ENCODE measurements at regions not wholly inside any gene's neighbourhood (a gene's known extent, or its start where the extent isn't known, plus 50 kb on each side); places are given as distances from the start of the nearest gene placed in this dataset.
A peak's percentile ranks its signal among the peaks of the same experiment; 100 is the strongest.

DNA sequence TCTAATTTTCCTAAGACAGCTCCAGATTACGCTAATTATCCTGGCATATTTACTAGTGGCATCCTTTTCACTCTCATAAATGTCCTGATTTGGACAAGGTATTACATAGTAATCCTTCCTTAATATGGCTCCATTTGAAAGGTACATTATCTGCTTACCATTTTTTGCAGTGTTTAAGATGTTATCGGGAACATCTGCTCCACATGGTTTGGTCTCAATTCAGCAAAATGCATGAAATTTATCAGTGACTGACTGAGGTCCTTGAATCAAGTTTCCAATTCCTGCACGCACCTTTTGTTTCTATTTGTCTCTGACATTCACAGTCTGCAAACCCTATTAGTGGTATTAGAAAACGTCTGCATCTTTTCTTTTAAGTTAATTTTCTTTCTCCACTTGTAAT, 384.1 kb upstream of the KIAA1217 start:
- CTCF ChIA-PET: no interaction called here
- no peak for TF ChIP-seq FOXM1 (IDR thresholded peaks at IDR 0.05; ENCODE audit: borderline replicate concordance)
- TF ChIP-seq L3MBTL2 (conservative IDR thresholded peaks at IDR 0.05): no peak
- TF ChIP-seq HDGF (IDR thresholded peaks at IDR 0.05; ENCODE audit: borderline replicate concordance): no peak
- TF ChIP-seq, protein P1, sequence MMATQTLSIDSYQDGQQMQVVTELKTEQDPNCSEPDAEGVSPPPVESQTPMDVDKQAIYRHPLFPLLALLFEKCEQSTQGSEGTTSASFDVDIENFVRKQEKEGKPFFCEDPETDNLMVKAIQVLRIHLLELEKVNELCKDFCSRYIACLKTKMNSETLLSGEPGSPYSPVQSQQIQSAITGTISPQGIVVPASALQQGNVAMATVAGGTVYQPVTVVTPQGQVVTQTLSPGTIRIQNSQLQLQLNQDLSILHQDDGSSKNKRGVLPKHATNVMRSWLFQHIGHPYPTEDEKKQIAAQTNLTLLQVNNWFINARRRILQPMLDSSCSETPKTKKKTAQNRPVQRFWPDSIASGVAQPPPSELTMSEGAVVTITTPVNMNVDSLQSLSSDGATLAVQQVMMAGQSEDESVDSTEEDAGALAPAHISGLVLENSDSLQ (IDR thresholded peaks at IDR 0.05): no peak
- TF ChIP-seq BHLHE40 (IDR thresholded peaks at IDR 0.05; ENCODE audit: borderline replicate concordance): no peak
- no peak for TF ChIP-seq ZNF384 (IDR thresholded peaks at IDR 0.05)
- no peak for TF ChIP-seq SP1 (IDR thresholded peaks at IDR 0.05)
- no peak for TF ChIP-seq CTBP1 (IDR thresholded peaks at IDR 0.05; ENCODE audit: borderline replicate concordance)
- TF ChIP-seq ELF4 (IDR thresholded peaks at IDR 0.05): no peak
- TF ChIP-seq NFRKB (IDR thresholded peaks at IDR 0.05): no peak
- TF ChIP-seq FOXA1 (IDR thresholded peaks at IDR 0.05): no peak
- no peak for TF ChIP-seq FOXK2 (IDR thresholded peaks at IDR 0.05)
- no peak for TF ChIP-seq ARNT (IDR thresholded peaks at IDR 0.05)
- no peak for TF ChIP-seq SUZ12 (IDR thresholded peaks at IDR 0.05)
- no peak for TF ChIP-seq LEF1 (IDR thresholded peaks at IDR 0.05; ENCODE audit: borderline replicate concordance)
- no peak for TF ChIP-seq TARDBP (IDR thresholded peaks at IDR 0.05)
- POLR2A ChIA-PET: no interaction called here
- no peak for DNase-seq (ENCODE audit: extremely low spot score)

GRCh38 chr10:23826421-23826820, 382.5 kb upstream of the KIAA1217 start:
- ChIA-PET POLR2A (no interaction called here), CTCF (no interaction called here)
- peak; percentile 45 for DNase-seq (ENCODE audit: extremely low spot score)
- 0 out of 2 replicates have a peak, but pooled peaks have one; percentile 30 for TF ChIP-seq CTBP1 (IDR thresholded peaks at IDR 0.05; ENCODE audit: borderline replicate concordance)
- no peak for TF ChIP-seq BHLHE40 (IDR thresholded peaks at IDR 0.05; ENCODE audit: borderline replicate concordance)

DNA sequence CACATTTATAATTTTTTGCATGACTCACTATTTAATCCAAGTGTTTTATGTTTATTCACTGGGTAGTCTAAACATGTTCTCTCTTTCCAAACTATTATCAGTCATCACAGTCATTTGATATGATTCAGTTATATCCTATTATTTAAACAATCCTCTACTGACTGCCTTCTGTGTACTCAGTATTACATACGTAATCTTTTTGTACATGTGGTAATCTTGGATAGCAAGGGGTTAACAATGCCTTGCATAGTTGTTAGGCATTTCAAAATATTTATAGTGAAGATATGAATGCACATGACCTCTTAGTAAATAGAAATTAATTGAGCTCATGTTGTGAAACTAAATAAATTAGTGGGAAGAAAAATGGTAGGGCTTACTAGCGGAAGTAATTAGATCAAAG, 379.4 kb upstream of the KIAA1217 start:
- TF ChIP-seq, protein P1 (IDR thresholded peaks at IDR 0.05): no peak
- TF ChIP-seq CTBP1 (IDR thresholded peaks at IDR 0.05; ENCODE audit: borderline replicate concordance) (no peak), ZNF384 (IDR thresholded peaks at IDR 0.05) (no peak), FOXK2 (IDR thresholded peaks at IDR 0.05) (no peak), ELF4 (IDR thresholded peaks at IDR 0.05) (no peak), FOXM1 (IDR thresholded peaks at IDR 0.05; ENCODE audit: borderline replicate concordance) (no peak), SP1 (IDR thresholded peaks at IDR 0.05) (no peak), FOXA1 (IDR thresholded peaks at IDR 0.05) (no peak), NFRKB (IDR thresholded peaks at IDR 0.05) (no peak), BHLHE40 (IDR thresholded peaks at IDR 0.05; ENCODE audit: borderline replicate concordance) (no peak), LEF1 (IDR thresholded peaks at IDR 0.05; ENCODE audit: borderline replicate concordance) (no peak), HDGF (IDR thresholded peaks at IDR 0.05; ENCODE audit: borderline replicate concordance) (no peak)
- CTCF ChIA-PET: no interaction called here
- POLR2A ChIA-PET: no interaction called here
- DNase-seq (ENCODE audit: extremely low spot score): no peak

- POLR2A ChIA-PET: no interaction called here
These were observed 374.8 kb upstream of the KIAA1217 start for GRCh38 chr10:23834091-23834490.

GRCh38 chr10:23850631-23851030, 358.3 kb upstream of the KIAA1217 start:
- ChIA-PET POLR2A (no interaction called here), CTCF (interaction anchor here (0.6 kb wide), 1 partner anchor 30 kb away, joined by 3 read pairs; no protein-coding TSS in a partner anchor)
- TF ChIP-seq NFRKB (IDR thresholded peaks at IDR 0.05) (no peak), FOXM1 (IDR thresholded peaks at IDR 0.05; ENCODE audit: borderline replicate concordance) (no peak), TARDBP (IDR thresholded peaks at IDR 0.05) (no peak), HDGF (IDR thresholded peaks at IDR 0.05; ENCODE audit: borderline replicate concordance) (no peak), FOXA1 (IDR thresholded peaks at IDR 0.05) (no peak), CTBP1 (IDR thresholded peaks at IDR 0.05; ENCODE audit: borderline replicate concordance) (no peak), FOXK2 (IDR thresholded peaks at IDR 0.05) (no peak), BHLHE40 (IDR thresholded peaks at IDR 0.05; ENCODE audit: borderline replicate concordance) (no peak), L3MBTL2 (conservative IDR thresholded peaks at IDR 0.05) (no peak), ZNF384 (IDR thresholded peaks at IDR 0.05) (no peak), SUZ12 (IDR thresholded peaks at IDR 0.05) (no peak)
- DNase-seq (ENCODE audit: extremely low spot score): no peak

More at GRCh38 chr10:23834091-23834490, 374.8 kb upstream of the KIAA1217 start:
- TF ChIP-seq NFRKB (IDR thresholded peaks at IDR 0.05) (no peak), ELF4 (IDR thresholded peaks at IDR 0.05) (no peak), ARNT (IDR thresholded peaks at IDR 0.05) (no peak), FOXM1 (IDR thresholded peaks at IDR 0.05; ENCODE audit: borderline replicate concordance) (no peak), CTBP1 (IDR thresholded peaks at IDR 0.05; ENCODE audit: borderline replicate concordance) (no peak), TARDBP (IDR thresholded peaks at IDR 0.05) (no peak), SP1 (IDR thresholded peaks at IDR 0.05) (no peak), ZNF384 (IDR thresholded peaks at IDR 0.05) (no peak), FOXK2 (IDR thresholded peaks at IDR 0.05) (no peak), SUZ12 (IDR thresholded peaks at IDR 0.05) (no peak), L3MBTL2 (conservative IDR thresholded peaks at IDR 0.05) (no peak), HDGF (IDR thresholded peaks at IDR 0.05; ENCODE audit: borderline replicate concordance) (no peak), FOXA1 (IDR thresholded peaks at IDR 0.05) (no peak), BHLHE40 (IDR thresholded peaks at IDR 0.05; ENCODE audit: borderline replicate concordance) (no peak)
- TF ChIP-seq, protein P1 (IDR thresholded peaks at IDR 0.05): no peak
- DNase-seq (ENCODE audit: extremely low spot score): no peak
- CTCF ChIA-PET: no interaction called here

DNA sequence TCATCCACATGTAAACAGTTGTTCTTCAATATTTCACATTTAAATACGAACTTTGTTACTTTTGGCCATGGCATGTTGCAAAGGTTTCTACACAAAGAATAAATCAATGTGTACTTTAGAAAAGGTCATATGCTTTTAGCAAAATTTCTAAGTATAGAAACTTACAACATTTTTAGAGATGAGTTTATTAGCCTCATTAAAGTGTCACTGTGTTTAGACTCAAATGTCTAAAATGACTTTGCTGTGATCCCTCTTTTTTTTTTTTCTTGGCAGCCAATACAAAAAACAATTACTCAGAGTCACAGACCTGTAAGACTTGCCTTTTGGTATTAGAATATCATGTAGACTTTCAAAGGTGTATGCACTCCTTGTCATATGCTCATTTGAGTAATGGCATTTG, 349.3 kb upstream of the KIAA1217 start:
- no peak for DNase-seq (ENCODE audit: extremely low spot score)
- TF ChIP-seq FOXK2 (IDR thresholded peaks at IDR 0.05) (no peak), SUZ12 (IDR thresholded peaks at IDR 0.05) (no peak), ZNF384 (IDR thresholded peaks at IDR 0.05) (no peak), LEF1 (IDR thresholded peaks at IDR 0.05; ENCODE audit: borderline replicate concordance) (no peak), ARNT (IDR thresholded peaks at IDR 0.05) (no peak), SP1 (IDR thresholded peaks at IDR 0.05) (no peak), NFRKB (IDR thresholded peaks at IDR 0.05) (no peak), L3MBTL2 (conservative IDR thresholded peaks at IDR 0.05) (no peak), ELF4 (IDR thresholded peaks at IDR 0.05) (no peak), BHLHE40 (IDR thresholded peaks at IDR 0.05; ENCODE audit: borderline replicate concordance) (no peak), FOXM1 (IDR thresholded peaks at IDR 0.05; ENCODE audit: borderline replicate concordance) (no peak), FOXA1 (IDR thresholded peaks at IDR 0.05) (no peak), HDGF (IDR thresholded peaks at IDR 0.05; ENCODE audit: borderline replicate concordance) (no peak), CTBP1 (IDR thresholded peaks at IDR 0.05; ENCODE audit: borderline replicate concordance) (no peak), TARDBP (IDR thresholded peaks at IDR 0.05) (no peak)
- TF ChIP-seq, protein P1 (IDR thresholded peaks at IDR 0.05): no peak
- ChIA-PET POLR2A (no interaction called here), CTCF (no interaction called here)

All from HEK293T (cell line).